22Rv1 (cell line): ENCODE measurements at regions not wholly inside any gene's neighbourhood (a gene's known extent, or its start where the extent isn't known, plus 50 kb on each side); places are given as distances from the start of the nearest gene placed in this dataset.

Experiments
- ZFX ChIP-seq: fragments of 450-650 bp; IDR thresholded peaks from 2 replicates; pipeline ENCODE4 v1.6.1; 2017; ENCODE audit warnings: antibody characterized with exemption, borderline replicate concordance
- TF ChIP-seq, protein P1 (sequence below): fragments of 450-650 bp; IDR thresholded peaks from 2 replicates; pipeline ENCODE4 v1.5.1; 2017; ENCODE audit warnings: mild to moderate bottlenecking

DNA sequence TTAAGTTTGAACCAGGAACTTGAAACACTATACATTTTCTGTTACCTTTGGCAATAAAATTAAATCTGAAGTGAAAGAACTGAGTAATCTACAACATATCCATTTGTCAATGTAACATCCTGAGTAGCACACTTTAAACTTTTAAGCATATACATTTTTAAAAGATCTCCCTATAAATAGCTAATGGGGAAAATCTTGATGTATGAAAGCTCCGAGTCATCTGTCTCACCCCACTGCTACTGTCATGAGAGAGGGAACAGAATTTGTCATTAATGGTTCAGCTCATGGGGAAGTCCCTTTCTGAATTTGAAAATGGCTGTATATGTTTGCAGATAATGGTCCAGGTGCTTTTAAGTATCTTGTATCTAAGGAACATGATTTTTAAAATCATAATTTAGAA is 55.2 kb upstream of the NOX3 start:
- TF ChIP-seq, protein P1, sequence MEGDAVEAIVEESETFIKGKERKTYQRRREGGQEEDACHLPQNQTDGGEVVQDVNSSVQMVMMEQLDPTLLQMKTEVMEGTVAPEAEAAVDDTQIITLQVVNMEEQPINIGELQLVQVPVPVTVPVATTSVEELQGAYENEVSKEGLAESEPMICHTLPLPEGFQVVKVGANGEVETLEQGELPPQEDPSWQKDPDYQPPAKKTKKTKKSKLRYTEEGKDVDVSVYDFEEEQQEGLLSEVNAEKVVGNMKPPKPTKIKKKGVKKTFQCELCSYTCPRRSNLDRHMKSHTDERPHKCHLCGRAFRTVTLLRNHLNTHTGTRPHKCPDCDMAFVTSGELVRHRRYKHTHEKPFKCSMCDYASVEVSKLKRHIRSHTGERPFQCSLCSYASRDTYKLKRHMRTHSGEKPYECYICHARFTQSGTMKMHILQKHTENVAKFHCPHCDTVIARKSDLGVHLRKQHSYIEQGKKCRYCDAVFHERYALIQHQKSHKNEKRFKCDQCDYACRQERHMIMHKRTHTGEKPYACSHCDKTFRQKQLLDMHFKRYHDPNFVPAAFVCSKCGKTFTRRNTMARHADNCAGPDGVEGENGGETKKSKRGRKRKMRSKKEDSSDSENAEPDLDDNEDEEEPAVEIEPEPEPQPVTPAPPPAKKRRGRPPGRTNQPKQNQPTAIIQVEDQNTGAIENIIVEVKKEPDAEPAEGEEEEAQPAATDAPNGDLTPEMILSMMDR: no peak
- TF ChIP-seq ZFX: no peak
